Thyroid gland (tissue), 4 donors: ENCODE measurements at regions not wholly inside any gene's neighbourhood (a gene's known extent, or its start where the extent isn't known, plus 50 kb on each side); places are given as distances from the start of the nearest gene placed in this dataset.
"Not testable (repeated sequence)": the region's sequence is repeated elsewhere in the genome, so short reads cannot be mapped to it uniquely, and the experiment has no call there.

Experiments used
- DNase-seq, 2 donors: peaks; one replicate each; pipeline ENCODE4 v3.0.0-alpha.2; 2019
- H3K27ac ChIP-seq, 3 donors: fragments of 200-600 bp; sonication (generic); 1 replicate in 2 of 3; 2 replicates in 1 of 3; pipeline ENCODE4 v1.5.1; 2016 to 2019; ENCODE audit warnings: mild to moderate bottlenecking in 1 of 3, moderate library complexity in 1 of 3
- H3K27me3 ChIP-seq: fragments of 200-600 bp; sonication (generic); one replicate; pipeline ENCODE4 v1.5.1; 2019
- H3K36me3 ChIP-seq, 2 donors: fragments of 200-600 bp; sonication (generic); one replicate each; pipeline ENCODE4 v1.5.1; 2016 to 2019
- H3K4me1 ChIP-seq, 2 donors: fragments of 200-600 bp; sonication (generic); one replicate each; pipeline ENCODE4 v1.5.1; 2017 to 2019
- H3K4me3 ChIP-seq, 3 donors: fragments of 200-600 bp; sonication (generic); replicated peaks in 1 of 3; 1 replicate in 2 of 3; 2 replicates in 1 of 3; pipeline ENCODE4 v1.5.1; 2016; ENCODE audit warnings: mild to moderate bottlenecking in 1 of 3
- H3K9me3 ChIP-seq: fragments of 200-600 bp; sonication (generic); one replicate; pipeline ENCODE4 v1.5.1; 2017
- CTCF ChIP-seq, 6 experiments: fragments of 200-600 bp in 3 of 6; fragments of 450-650 bp in 3 of 6; sonication (generic) in 3 of 6; IDR thresholded peaks; one replicate each; pipeline ENCODE4 v1.5.1; 2016 to 2019; ENCODE audit warnings: antibody characterized with exemption in 6 of 6, mild to moderate bottlenecking in 2 of 6, inconsistent platforms in 1 of 6, moderate library complexity in 1 of 6
- POLR2A ChIP-seq, 2 donors: fragments of 450-650 bp; IDR thresholded peaks; one replicate each; pipeline ENCODE4 v1.6.1; 2017; ENCODE audit warnings: antibody characterized with exemption in 2 of 2, mild to moderate bottlenecking in 2 of 2, moderate library complexity in 1 of 2
- WGBS, 2 donors: methylation state at CpG; one replicate each; pipeline ENCODE4 v1.1.5; 2017; 5-methylcytosine and 5-hydroxymethylcytosine counted together
- intact Hi-C: fragments of 100-400 bp; cut with DNase I; formaldehyde crosslinking; loops from one replicate; pipeline ENCODE4 v1.15.1; 2023

DNA sequence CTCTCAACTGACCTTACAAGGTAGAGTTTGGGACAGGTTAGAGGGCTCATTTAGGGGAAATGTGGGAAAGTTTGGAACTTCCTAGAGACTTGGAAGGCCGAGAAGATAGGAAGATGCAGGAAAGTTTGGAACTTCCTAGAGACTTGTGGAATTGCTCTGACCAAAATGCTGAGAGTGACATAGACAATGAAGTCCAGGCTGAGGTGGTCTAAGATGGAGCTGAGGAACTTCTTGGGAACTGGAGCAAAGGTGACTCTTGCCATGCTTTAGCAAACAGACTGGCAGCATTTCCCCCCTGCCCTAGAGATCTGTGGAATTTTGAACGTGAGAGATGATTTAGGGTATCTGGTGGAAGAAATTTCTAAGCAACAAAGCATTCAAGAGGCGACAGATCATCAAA lies 258.9 kb upstream of the GULP1 start:
- H3K4me3 ChIP-seq = no peak overlapping the region
- no peaks in the 10 kb centered on the region for H3K36me3 ChIP-seq
- no peaks in the 10 kb centered on the region for H3K4me1 ChIP-seq
- intact Hi-C loops = no loop called here
- no peaks in the 10 kb centered on the region for H3K27me3 ChIP-seq
- no peaks in the 10 kb centered on the region for H3K9me3 ChIP-seq
- 40 to 56% methylated on average over 3 of the region's 3 CpGs for WGBS, 2 donors
- H3K27ac ChIP-seq = no peak overlapping the region
- no peak for TF ChIP-seq CTCF (IDR thresholded peaks at IDR 0.05)
- no peak for DNase-seq

GRCh38 chr2:188033240-188033639 lies 258.4 kb upstream of the GULP1 start:
- H3K36me3 ChIP-seq, H3K27ac ChIP-seq, DNase-seq, H3K4me3 ChIP-seq, intact Hi-C loops, H3K4me1 ChIP-seq, H3K9me3 ChIP-seq, H3K27me3 ChIP-seq: not testable (repeated sequence)
- 44 to 64% methylated on average over 1 of the region's 1 CpG for WGBS, 2 donors

GRCh38 chr2:188034102-188034501 lies 257.6 kb upstream of the GULP1 start:
- H3K27ac ChIP-seq, H3K36me3 ChIP-seq, H3K4me3 ChIP-seq, H3K4me1 ChIP-seq, DNase-seq, H3K9me3 ChIP-seq, intact Hi-C loops, H3K27me3 ChIP-seq: not testable (repeated sequence)
- 44 to 82% methylated on average over 10 of the region's 10 CpGs for WGBS, 2 donors

GRCh38 chr2:188035377-188035776 lies 256.3 kb upstream of the GULP1 start:
- H3K27me3 ChIP-seq, H3K4me3 ChIP-seq, intact Hi-C loops, H3K36me3 ChIP-seq, H3K4me1 ChIP-seq, DNase-seq, H3K9me3 ChIP-seq, H3K27ac ChIP-seq: not testable (repeated sequence)
- 78 to 83% methylated on average over 9 of the region's 9 CpGs for WGBS, 2 donors

- H3K27ac ChIP-seq, intact Hi-C loops, H3K4me3 ChIP-seq, H3K9me3 ChIP-seq, DNase-seq, H3K36me3 ChIP-seq, H3K4me1 ChIP-seq, H3K27me3 ChIP-seq: not testable (repeated sequence)
- 90 to 94% methylated on average over 5 of the region's 5 CpGs for WGBS, 2 donors
These were observed 254.9 kb upstream of the GULP1 start for GRCh38 chr2:188036786-188037185.

DNA sequence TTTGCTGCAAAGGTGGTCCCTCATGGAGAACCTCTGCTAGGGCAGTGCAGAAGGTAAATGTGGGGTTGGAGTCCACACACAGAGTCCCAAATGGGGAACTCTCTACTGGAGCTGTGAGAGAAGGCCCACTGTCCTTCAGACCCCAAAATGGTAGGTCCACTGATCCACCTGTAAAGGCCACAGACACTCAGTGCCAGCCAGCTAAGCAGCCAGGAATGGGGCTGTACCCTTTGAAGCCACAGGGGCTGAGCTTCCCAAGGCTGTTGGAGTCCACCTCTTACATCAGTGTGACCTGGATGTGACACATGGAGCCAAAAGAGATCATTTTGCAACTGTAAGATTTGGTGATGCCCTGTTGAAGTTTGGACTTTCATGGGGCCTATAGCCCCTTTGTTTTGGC lies 252.4 kb upstream of the GULP1 start:
- intact Hi-C loops = no loop called here
- Histone ChIP-seq H3K4me3 (no peak overlapping the region), H3K27me3 (no peaks in the 10 kb centered on the region), H3K27ac (no peak overlapping the region), H3K36me3 (no peaks in the 10 kb centered on the region), H3K9me3 (no peaks in the 10 kb centered on the region), H3K4me1 (no peaks in the 10 kb centered on the region)
- DNase-seq = no peak
- TF ChIP-seq CTCF (IDR thresholded peaks at IDR 0.05) (no peak), POLR2A (IDR thresholded peaks at IDR 0.05) (no peak)

- Histone ChIP-seq H3K27ac (no peak overlapping the region), H3K27me3 (no peaks in the 10 kb centered on the region), H3K9me3 (no peaks in the 10 kb centered on the region), H3K4me1 (no peaks in the 10 kb centered on the region), H3K4me3 (no peak overlapping the region), H3K36me3 (no peaks in the 10 kb centered on the region)
- DNase-seq = no peak
- no peak for TF ChIP-seq POLR2A (IDR thresholded peaks at IDR 0.05)
- no peak for TF ChIP-seq CTCF (IDR thresholded peaks at IDR 0.05)
- intact Hi-C loops = no loop called here
These were observed 249.3 kb upstream of the GULP1 start for GRCh38 chr2:188042412-188042811.
